ENCODE measurements at regions not wholly inside any gene's neighbourhood (a gene's known extent, or its start where the extent isn't known, plus 50 kb on each side); places are given as distances from the start of the nearest gene placed in this dataset.

DNA sequence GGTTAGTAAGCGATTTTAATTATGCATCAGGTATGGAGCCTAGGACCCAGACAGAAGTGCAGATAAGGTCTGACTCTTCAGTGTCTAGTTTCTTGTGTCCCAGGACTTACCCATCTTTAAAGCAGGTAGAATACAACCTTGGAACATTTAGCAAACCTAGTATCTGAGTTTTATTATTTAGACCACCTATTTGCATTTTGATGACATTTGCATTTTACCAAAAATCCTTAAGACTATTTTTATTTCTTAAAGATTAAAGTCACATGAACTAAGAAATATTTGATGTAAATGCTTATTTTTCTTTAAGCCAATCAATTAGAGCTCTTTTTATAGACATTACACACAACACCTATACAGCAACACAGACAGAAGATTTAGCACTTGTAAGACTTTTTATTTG, 939.1 kb downstream of the OTOL1 start:
- WGBS, 2 donors (ENCODE audit: low coverage in 1 of 2) = 83 to 100% methylated on average over 1 of the region's 1 CpG
- Histone ChIP-seq H3K27me3 (no peaks in the 10 kb centered on the region), H3K27ac (no peak overlapping the region), H3K36me3 (no peaks in the 10 kb centered on the region), H3K4me1 (no peaks in the 10 kb centered on the region), H3K4me3 (no peak overlapping the region), H3K9me3 (no peaks in the 10 kb centered on the region)
- ATAC-seq = no peak
- TF ChIP-seq EP300 (IDR thresholded peaks at IDR 0.05) = no peak
- no peak for TF ChIP-seq POLR2A (IDR thresholded peaks at IDR 0.05)
- TF ChIP-seq CTCF (IDR thresholded peaks at IDR 0.05) = no peak
- TF ChIP-seq POLR2AphosphoS5 (IDR thresholded peaks at IDR 0.05) = no peak

- Histone ChIP-seq H3K27ac (no peak overlapping the region), H3K4me3 (no peak overlapping the region), H3K36me3 (no peaks in the 10 kb centered on the region), H3K27me3 (no peaks in the 10 kb centered on the region), H3K4me1 (no peaks in the 10 kb centered on the region), H3K9me3 (no peaks in the 10 kb centered on the region)
- no peak for ATAC-seq
- 70 to 92% methylated on average over 2 of the region's 2 CpGs for WGBS, 2 donors (ENCODE audit: low coverage in 1 of 2)
- TF ChIP-seq POLR2A (IDR thresholded peaks at IDR 0.05) (no peak), EP300 (IDR thresholded peaks at IDR 0.05) (no peak), POLR2AphosphoS5 (IDR thresholded peaks at IDR 0.05) (no peak), CTCF (IDR thresholded peaks at IDR 0.05) (no peak)
Measured at GRCh38 chr3:162436826-162437225, 940.2 kb downstream of the OTOL1 start.

DNA sequence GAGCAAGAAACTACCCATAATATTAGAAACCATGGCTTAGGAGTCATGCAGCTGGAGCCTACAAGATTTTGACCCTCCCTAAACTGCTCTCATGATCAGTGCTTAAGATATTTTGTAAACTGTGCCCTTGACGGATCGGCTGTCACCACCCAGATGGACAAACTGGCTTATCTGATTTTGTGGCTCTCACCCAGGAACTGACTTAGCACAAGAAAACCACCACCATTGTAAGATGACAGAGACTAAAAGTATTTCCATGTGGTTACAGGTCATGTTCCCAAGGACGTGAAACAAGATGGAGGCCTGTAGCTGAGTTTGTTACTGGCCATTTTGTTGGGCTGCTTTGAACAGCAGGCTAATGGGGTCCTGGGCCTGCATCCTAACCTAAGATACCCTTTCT, 940.9 kb downstream of the OTOL1 start:
- Histone ChIP-seq H3K9me3 (no peaks in the 10 kb centered on the region), H3K36me3 (no peaks in the 10 kb centered on the region), H3K27me3 (no peaks in the 10 kb centered on the region), H3K4me3 (no peak overlapping the region), H3K27ac (no peak overlapping the region), H3K4me1 (no peaks in the 10 kb centered on the region)
- WGBS, 2 donors (ENCODE audit: low coverage in 1 of 2) = 90% methylated on average over 2 of the region's 3 CpGs; no CpG with 5 or more reads in 1 of the 2 donors
- no peak for TF ChIP-seq EP300 (IDR thresholded peaks at IDR 0.05)
- TF ChIP-seq POLR2A (IDR thresholded peaks at IDR 0.05) = no peak
- no peak for TF ChIP-seq CTCF (IDR thresholded peaks at IDR 0.05)
- TF ChIP-seq POLR2AphosphoS5 (IDR thresholded peaks at IDR 0.05) = no peak
- ATAC-seq = no peak

- Histone ChIP-seq H3K36me3 (no peaks in the 10 kb centered on the region), H3K9me3 (no peaks in the 10 kb centered on the region), H3K4me3 (no peak overlapping the region), H3K4me1 (no peaks in the 10 kb centered on the region), H3K27ac (no peak overlapping the region), H3K27me3 (no peaks in the 10 kb centered on the region)
- no peak for ATAC-seq
- TF ChIP-seq POLR2A (IDR thresholded peaks at IDR 0.05) (no peak), EP300 (IDR thresholded peaks at IDR 0.05) (no peak), CTCF (IDR thresholded peaks at IDR 0.05) (no peak), POLR2AphosphoS5 (IDR thresholded peaks at IDR 0.05) (no peak)
- 30 to 86% methylated on average over 1 of the region's 1 CpG for WGBS, 2 donors (ENCODE audit: low coverage in 1 of 2)
Measured at GRCh38 chr3:162441716-162442115, 945.1 kb downstream of the OTOL1 start.

- Histone ChIP-seq H3K36me3 (no peaks in the 10 kb centered on the region), H3K4me1 (no peaks in the 10 kb centered on the region), H3K27ac (no peak overlapping the region), H3K27me3 (no peaks in the 10 kb centered on the region), H3K9me3 (peaks cover 0 to 6% (median 0%) of the 10 kb centered on the region in 3 donors), H3K4me3 (no peak overlapping the region)
- TF ChIP-seq CTCF (IDR thresholded peaks at IDR 0.05) = no peak
- no peak for TF ChIP-seq POLR2AphosphoS5 (IDR thresholded peaks at IDR 0.05)
- TF ChIP-seq EP300 (IDR thresholded peaks at IDR 0.05) = no peak
- no peak for TF ChIP-seq POLR2A (IDR thresholded peaks at IDR 0.05)
- no peak for ATAC-seq
Measured at GRCh38 chr3:162443376-162443775, 946.8 kb downstream of the OTOL1 start.

All from gastroesophageal sphincter (tissue), 4 donors.